Activated CD8-positive, alpha-beta memory T cell treated with anti-CD3 and anti-CD28 coated beads, Interleukin-2, amount 50 U/mL, for 1 hour (primary cell): ENCODE measurements at regions not wholly inside any gene's neighbourhood (a gene's known extent, or its start where the extent isn't known, plus 50 kb on each side); places are given as distances from the start of the nearest gene placed in this dataset.

Source experiments
- DNase-seq: peaks from one replicate; pipeline ENCODE4 v3.0.0-alpha.2; 2020; ENCODE audit errors: extremely low read depth

- DNase-seq: no peak
These were observed 698.0 kb upstream of the POU3F2 start for GRCh38 chr6:98136333-98136732.

GRCh38 chr6:98137391-98137790 lies 697.0 kb upstream of the POU3F2 start:
- DNase-seq: no peak

GRCh38 chr6:98142839-98143238 lies 691.5 kb upstream of the POU3F2 start:
- no peak for DNase-seq

- no peak for DNase-seq
These were observed 687.7 kb upstream of the POU3F2 start for GRCh38 chr6:98146656-98147055.

GRCh38 chr6:98156580-98156979 lies 677.8 kb upstream of the POU3F2 start:
- DNase-seq: no peak

GRCh38 chr6:98179606-98180005 lies 654.8 kb upstream of the POU3F2 start:
- no peak for DNase-seq

GRCh38 chr6:98200084-98200483 lies 634.3 kb upstream of the POU3F2 start:
- no peak for DNase-seq

- no peak for DNase-seq
These were observed 631.1 kb upstream of the POU3F2 start for GRCh38 chr6:98203170-98203806.

- no peak for DNase-seq
These were observed 621.9 kb upstream of the POU3F2 start for GRCh38 chr6:98212468-98212867.

GRCh38 chr6:98215531-98215930 lies 618.8 kb upstream of the POU3F2 start:
- no peak for DNase-seq

- no peak for DNase-seq
These were observed 604.1 kb upstream of the POU3F2 start for GRCh38 chr6:98230250-98230649.

- no peak for DNase-seq
These were observed 595.3 kb upstream of the POU3F2 start for GRCh38 chr6:98239057-98239456.

GRCh38 chr6:98241630-98242029 lies 592.7 kb upstream of the POU3F2 start:
- no peak for DNase-seq

- no peak for DNase-seq
These were observed 579.8 kb upstream of the POU3F2 start for GRCh38 chr6:98254624-98255023.

- no peak for DNase-seq
These were observed 574.0 kb upstream of the POU3F2 start for GRCh38 chr6:98260382-98260781.

- DNase-seq: no peak
These were observed 562.3 kb upstream of the POU3F2 start for GRCh38 chr6:98272060-98272459.

GRCh38 chr6:98274691-98275090 lies 559.7 kb upstream of the POU3F2 start:
- no peak for DNase-seq

- no peak for DNase-seq
These were observed 553.9 kb upstream of the POU3F2 start for GRCh38 chr6:98280492-98280891.

GRCh38 chr6:98286620-98287019 lies 547.8 kb upstream of the POU3F2 start:
- DNase-seq: no peak

GRCh38 chr6:98287876-98288275 lies 546.5 kb upstream of the POU3F2 start:
- DNase-seq: no peak

- DNase-seq: no peak
These were observed 541.6 kb upstream of the POU3F2 start for GRCh38 chr6:98292810-98293209.

GRCh38 chr6:98295515-98296175 lies 538.7 kb upstream of the POU3F2 start:
- DNase-seq: no peak

- no peak for DNase-seq
These were observed 525.8 kb upstream of the POU3F2 start for GRCh38 chr6:98308564-98308963.

- DNase-seq: no peak
These were observed 523.9 kb upstream of the POU3F2 start for GRCh38 chr6:98310443-98310842.
